ENCODE measurements at regions not wholly inside any gene's neighbourhood (a gene's known extent, or its start where the extent isn't known, plus 50 kb on each side); places are given as distances from the start of the nearest gene placed in this dataset.
"Not testable (repeated sequence)": the region's sequence is repeated elsewhere in the genome, so short reads cannot be mapped to it uniquely, and the experiment has no call there.

DNA sequence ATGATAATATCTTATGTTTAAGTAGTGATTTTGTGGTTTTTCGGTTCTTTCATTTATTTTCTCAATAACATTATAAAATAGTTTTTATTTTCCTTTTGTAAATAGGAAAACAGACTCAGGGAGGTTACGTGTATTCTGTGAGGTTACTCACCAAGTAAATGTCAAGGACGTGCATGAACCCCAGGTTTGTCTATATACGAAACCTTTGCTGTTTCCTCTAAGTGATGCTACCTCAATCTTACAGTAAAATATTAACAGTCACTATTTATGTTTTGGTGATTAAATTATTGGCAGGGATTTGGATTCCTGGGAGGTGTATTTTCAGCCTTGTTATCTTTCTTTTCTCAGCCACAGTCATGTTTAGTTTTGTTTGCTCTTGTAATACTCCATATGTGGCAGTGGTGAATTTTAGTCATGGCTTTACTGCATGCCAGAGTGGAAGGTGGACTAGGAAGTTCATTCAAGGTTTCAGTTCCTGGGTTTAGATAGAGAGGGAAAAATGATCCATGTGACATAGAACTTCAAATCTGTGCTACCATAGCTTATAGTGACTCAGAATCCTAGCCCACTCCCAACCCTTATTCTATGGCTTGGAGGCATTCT is 139.9 kb downstream of the ARL4A start:
- in situ Hi-C loops (cut with HindIII; ENCODE audit: low sequenced_read_pairs) = no loop called here

DNA sequence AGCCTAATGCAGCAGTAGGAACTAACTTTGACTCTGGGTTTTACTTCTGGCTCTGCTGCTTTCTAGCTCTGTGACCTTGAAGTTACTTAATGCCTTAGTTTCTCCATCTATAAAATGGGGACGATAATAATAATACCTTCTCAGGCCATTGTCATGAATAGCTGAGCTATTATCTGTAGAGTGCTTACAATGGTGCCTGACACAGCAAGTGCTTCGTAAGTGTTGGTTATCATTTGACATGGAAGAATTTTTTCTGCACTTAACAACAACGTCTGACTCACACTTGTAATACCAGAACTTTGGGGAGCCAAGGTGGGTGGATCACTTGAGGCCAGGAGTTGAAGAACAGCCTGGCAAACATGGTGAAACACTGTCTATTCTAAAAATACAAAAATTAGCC is 140.5 kb downstream of the ARL4A start:
- in situ Hi-C loops (cut with HindIII; ENCODE audit: low sequenced_read_pairs) = no loop called here

- in situ Hi-C loops (cut with HindIII; ENCODE audit: low sequenced_read_pairs) = no loop called here
These were observed 143.6 kb downstream of the ARL4A start for GRCh38 chr7:12831024-12831423.

DNA sequence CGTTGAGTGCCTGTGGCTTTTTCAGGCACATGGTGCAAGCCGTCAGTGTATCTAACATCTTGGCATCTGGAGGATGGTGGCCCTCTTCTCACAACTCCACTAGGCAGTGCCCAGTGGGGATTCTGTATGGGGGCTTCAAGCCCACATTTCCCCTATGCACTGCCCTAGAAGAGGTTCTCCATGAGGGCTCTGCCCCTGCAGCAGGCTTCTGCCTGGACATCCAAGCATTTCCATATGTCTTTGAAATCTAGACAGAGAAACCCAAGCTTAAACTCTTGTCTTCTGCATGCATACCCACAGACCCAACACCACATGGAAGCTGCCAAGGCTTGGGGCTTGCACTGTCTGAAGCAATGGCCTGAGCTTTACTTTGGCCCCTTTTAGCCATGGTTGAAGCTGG is 146.4 kb downstream of the ARL4A start:
- in situ Hi-C loops (cut with HindIII; ENCODE audit: low sequenced_read_pairs) = no loop called here

DNA sequence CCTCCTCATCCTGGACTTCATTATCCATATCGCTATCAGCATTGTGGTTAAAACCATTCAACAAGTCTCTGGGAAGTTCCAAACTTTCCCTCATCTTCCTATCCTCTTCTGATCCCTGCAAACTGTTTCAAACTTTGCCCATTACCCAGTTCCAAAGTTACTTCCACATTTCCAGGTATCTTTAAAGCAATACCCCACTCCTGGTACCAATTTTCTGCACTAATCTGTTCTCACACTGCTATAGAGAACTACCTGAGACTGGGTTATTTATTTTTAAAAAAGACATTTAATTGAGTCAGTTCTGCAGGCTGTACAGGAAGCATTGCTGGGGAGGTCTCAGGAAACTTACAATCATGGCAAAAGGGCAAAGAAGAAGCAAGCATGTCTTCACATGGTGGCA is 147.3 kb downstream of the ARL4A start:
- in situ Hi-C loops (cut with HindIII; ENCODE audit: low sequenced_read_pairs) = no loop called here

DNA sequence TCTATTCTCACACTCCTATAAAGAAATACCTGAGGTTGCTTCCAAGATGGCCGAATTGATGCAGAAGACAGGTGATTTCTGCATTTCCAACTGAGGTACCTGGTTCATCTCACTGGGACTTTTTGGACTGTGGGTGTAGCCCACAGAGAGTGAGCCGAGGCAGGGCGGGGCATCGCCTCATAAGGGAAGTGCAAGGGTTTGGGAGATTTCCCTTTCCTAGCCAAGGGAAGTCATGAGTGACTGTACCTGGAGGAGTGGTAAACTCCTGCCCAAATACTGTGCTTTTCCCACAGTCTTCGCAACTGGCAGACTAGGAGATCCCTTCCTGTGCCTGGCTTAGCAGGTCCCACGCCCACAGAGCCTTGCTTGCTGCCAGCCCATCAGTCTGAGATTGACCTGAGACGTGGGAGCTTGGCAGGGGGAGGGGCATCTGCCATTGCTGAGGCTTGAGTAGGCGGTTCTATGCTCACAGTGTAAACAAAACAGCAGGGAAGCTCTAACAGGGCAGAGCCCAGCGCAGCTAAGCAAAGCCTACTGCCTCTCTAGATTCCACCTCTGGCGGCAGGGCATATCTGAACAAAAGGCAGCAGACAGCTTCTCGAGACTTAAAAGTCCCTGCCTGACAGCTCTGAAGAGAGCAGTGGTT is 152.2 kb downstream of the ARL4A start:
- in situ Hi-C loops (cut with HindIII; ENCODE audit: low sequenced_read_pairs) = no loop called here

DNA sequence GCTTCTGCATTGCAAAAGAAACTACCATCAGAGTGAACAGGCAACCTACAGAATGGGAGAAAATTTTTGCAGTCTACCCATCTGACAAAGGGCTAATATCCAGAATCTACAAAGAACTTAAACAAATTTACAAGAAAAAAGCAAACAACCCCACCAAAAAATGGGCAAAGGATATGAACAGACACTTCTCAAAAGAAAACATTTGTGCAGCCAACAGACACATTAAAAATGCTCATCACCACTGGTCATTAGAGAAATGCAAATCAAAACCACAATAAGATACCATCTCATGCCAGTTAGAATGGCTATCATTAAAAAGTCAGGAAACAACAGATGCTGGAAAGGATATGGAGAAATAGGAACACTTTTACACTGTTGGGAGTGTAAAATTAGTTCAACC is 157.3 kb downstream of the ARL4A start:
- in situ Hi-C loops (cut with HindIII; ENCODE audit: low sequenced_read_pairs) = not testable (repeated sequence)

DNA sequence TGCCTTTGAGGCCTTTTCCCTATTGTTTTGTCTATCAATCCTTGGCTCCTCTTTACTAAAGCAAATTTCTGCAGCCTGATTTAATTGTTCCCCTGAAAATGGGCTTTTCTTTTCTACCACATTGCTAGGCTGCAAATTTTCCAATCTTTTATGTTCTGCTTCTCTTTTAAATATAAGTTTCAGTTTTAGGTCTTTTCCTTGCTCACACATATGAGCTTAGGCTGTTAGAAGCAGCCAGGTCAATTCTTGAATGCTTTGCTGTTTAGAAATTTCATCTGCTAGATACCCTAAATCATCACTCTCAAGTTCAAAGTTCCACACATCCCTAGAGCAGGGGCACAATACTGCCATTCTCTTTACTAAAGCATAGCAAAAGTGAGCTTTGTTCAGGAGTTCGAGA is 159.6 kb downstream of the ARL4A start:
- in situ Hi-C loops (cut with HindIII; ENCODE audit: low sequenced_read_pairs) = no loop called here

- in situ Hi-C loops (cut with HindIII; ENCODE audit: low sequenced_read_pairs) = no loop called here
These were observed 163.7 kb downstream of the ARL4A start for GRCh38 chr7:12851142-12851541.

DNA sequence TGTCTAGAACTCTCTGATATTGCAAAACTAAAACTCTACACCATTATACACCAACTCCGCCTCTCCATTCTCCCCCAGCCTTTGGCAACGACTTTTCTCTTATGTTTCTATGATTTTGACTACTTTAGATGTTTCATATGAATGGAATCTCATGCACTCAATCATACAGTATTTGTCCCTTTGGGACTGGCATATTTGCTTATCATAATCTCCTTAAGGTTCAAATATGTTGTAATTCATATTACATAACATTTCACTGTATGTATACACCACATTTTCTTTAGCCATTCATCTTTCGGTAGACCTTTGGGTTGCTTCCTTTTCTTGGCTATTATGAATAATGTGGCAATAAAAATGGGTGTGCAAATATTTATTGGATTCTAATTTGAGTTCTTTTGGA is 164.4 kb downstream of the ARL4A start:
- in situ Hi-C loops (cut with HindIII; ENCODE audit: low sequenced_read_pairs) = no loop called here

DNA sequence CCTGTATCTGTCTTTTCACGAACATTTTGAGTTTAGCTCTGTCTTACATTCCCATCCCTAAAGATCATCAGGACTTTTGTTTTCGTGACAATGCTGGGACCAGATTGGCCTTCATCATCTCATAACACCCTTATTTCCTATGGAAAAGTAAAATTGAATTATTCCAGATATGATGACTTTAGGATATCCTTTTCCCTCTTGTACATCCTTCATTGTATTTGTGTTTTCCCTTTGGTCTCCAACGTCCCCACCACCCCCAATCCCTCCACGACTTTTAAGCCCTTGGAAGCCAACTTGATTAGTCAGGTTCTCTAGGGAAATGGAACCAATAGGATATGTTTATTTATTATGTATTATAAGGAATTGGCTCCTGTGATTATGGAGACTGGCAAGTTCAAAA is 167.6 kb downstream of the ARL4A start:
- in situ Hi-C loops (cut with HindIII; ENCODE audit: low sequenced_read_pairs) = no loop called here

GRCh38 chr7:12859761-12860160 is 172.3 kb downstream of the ARL4A start:
- in situ Hi-C loops (cut with HindIII; ENCODE audit: low sequenced_read_pairs) = no loop called here

DNA sequence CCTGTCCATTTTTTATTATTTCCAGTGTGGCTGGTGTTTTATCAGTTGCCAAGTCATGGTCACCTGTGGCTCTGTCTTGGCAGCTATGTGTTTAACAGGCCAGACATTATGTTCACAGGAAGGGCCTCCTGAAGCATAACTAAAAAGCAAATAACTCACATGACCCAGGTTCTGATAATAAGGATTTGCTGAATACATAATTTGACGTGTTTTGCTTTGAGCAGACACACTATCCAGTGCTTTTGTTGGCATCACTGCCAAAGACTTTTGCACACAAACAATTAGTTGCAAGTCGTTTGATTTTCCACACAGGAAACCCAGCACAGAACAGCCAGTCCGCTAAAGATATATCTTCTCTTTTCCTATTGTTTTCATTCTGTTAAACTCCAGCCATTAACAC is 173.6 kb downstream of the ARL4A start:
- in situ Hi-C loops (cut with HindIII; ENCODE audit: low sequenced_read_pairs) = no loop called here

- in situ Hi-C loops (cut with HindIII; ENCODE audit: low sequenced_read_pairs) = no loop called here
These were observed 174.7 kb downstream of the ARL4A start for GRCh38 chr7:12862146-12862545.

DNA sequence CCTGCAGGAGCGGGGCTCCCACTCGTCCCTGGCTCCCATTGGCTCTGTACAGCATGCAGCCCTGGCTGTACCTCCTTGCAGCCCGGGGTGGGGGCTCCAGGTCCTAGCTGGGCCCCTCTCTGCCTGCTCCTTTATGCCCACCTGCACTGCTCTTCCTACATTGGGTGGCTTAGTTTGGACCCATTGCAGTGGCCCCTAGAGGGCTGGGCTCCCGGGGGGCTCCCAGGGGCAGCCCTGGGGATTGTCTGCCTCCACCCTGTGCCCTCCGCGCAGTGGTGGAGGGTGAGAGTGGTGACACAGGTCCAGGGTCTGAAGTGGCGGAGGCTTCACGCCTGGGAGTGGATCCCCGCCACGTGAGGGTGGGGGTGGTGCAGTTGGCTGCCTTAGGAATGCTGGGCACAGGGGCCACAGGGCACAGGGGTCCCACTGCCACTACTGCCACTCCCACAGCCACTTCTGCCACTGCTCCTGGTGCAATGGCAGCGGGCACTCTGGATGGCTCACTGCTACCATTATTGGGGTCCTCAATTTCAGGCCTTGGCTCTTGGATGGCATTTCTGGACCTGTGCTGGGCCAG is 177.1 kb downstream of the ARL4A start:
- in situ Hi-C loops (cut with HindIII; ENCODE audit: low sequenced_read_pairs) = no loop called here

DNA sequence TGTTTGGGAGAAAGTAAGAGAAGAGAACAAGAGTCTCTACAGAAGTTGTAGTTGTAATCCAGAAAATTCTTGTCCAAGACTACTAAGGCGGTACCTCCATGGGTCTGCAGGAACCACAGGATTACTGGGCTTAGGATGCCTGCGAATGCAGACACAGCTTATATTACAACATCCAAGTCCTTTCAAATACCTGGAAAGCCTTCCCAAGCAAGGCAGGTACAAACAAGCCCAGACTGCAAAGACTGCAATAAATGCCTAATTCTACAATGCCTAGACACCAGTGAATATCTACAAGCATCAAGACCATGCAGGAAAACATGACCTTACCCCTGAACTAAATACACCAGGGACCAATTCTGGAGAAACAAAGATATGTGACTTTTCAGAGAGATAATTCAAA is 178.2 kb downstream of the ARL4A start:
- in situ Hi-C loops (cut with HindIII; ENCODE audit: low sequenced_read_pairs) = no loop called here

GRCh38 chr7:12866207-12866606 is 178.8 kb downstream of the ARL4A start:
- in situ Hi-C loops (cut with HindIII; ENCODE audit: low sequenced_read_pairs) = no loop called here

DNA sequence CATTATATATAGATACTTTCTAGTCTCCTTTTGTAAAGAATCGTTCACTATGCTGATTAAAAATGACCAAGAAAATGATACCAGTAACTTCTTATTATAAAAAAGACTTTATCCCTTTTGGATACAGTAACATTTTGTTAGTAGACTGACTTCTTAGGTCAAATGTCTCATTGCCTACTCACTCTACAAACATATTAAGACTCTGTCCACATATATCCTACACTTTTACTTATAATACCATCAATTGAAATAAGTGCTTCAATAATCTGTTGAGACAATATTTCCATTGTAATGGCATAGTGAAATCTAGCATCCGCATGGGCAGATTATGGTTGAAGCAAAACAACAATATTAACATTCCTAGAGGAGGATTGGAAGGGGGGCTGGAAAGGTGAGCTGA is 180.6 kb downstream of the ARL4A start:
- in situ Hi-C loops (cut with HindIII; ENCODE audit: low sequenced_read_pairs) = no loop called here

- in situ Hi-C loops (cut with HindIII; ENCODE audit: low sequenced_read_pairs) = no loop called here
These were observed 182.8 kb downstream of the ARL4A start for GRCh38 chr7:12870219-12870618.

DNA sequence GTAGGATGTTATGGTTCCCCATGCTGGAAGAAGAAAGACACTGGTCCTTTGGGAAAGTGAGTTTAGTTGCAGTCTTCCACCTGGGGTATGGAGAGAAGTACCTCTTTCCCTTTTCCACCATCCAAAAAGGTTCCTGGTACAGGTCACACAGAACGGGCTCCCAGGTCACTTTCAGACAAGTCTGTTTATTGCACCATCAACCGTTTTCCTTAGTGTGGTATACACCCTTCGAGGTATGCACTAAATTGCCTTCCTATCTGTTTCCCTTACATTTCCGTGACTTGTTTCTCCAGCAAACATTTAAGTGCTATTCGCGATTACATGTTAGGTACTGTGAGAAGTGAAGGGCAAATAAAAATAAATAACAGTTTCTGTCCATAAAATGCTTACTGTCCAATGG is 185.1 kb downstream of the ARL4A start:
- in situ Hi-C loops (cut with HindIII; ENCODE audit: low sequenced_read_pairs) = no loop called here

- in situ Hi-C loops (cut with HindIII; ENCODE audit: low sequenced_read_pairs) = no loop called here
These were observed 186.1 kb downstream of the ARL4A start for GRCh38 chr7:12873571-12873970.

DNA sequence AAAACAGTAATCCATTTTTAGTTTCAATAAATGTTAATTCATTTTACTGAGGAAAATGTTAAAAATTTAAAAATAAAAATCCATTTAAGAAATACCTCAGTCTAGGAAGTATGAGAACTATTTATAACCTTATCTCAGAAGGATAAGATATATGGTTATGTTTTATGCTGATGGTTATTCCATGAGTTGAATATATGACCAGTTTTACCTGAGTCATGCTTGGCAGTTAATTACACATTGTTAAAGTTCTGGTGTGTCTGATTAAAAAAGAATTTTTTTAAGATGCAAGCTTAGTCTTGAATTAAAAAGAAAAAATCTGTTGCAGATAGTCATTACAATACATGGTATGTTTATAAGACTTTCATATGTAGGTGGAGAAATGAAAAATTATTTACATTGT is 191.7 kb downstream of the ARL4A start:
- in situ Hi-C loops (cut with HindIII; ENCODE audit: low sequenced_read_pairs) = no loop called here

- in situ Hi-C loops (cut with HindIII; ENCODE audit: low sequenced_read_pairs) = no loop called here
These were observed 194.3 kb downstream of the ARL4A start for GRCh38 chr7:12881712-12882111.
